Liver (tissue), 3 donors: ENCODE measurements at regions not wholly inside any gene's neighbourhood (a gene's known extent, or its start where the extent isn't known, plus 50 kb on each side); places are given as distances from the start of the nearest gene placed in this dataset.

Experiments used
- CTCF ChIP-seq: fragments of 150-350 bp; IDR thresholded peaks from 2 replicates; pipeline ENCODE4 v1.5.1; 2017; ENCODE audit warnings: improper control_type of control experiment, low read depth, low read length; ENCODE audit not compliant: missing input control
- EGR1 ChIP-seq, 2 donors: IDR thresholded peaks; 2 replicates each; pipeline ENCODE4 v1.6.1; 2016 to 2018; ENCODE audit warnings: antibody characterized with exemption in 2 of 2, low read depth in 2 of 2
- YY1 ChIP-seq: IDR thresholded peaks from 2 replicates; pipeline ENCODE4 v1.6.1; 2016; ENCODE audit warnings: antibody characterized with exemption, mild to moderate bottlenecking
- TF ChIP-seq, protein P1 (sequence below): IDR thresholded peaks from 2 replicates; pipeline ENCODE4 v1.6.1; 2016; ENCODE audit warnings: antibody characterized with exemption
- donor health status: healthy.
- donor health status: healthy.

DNA sequence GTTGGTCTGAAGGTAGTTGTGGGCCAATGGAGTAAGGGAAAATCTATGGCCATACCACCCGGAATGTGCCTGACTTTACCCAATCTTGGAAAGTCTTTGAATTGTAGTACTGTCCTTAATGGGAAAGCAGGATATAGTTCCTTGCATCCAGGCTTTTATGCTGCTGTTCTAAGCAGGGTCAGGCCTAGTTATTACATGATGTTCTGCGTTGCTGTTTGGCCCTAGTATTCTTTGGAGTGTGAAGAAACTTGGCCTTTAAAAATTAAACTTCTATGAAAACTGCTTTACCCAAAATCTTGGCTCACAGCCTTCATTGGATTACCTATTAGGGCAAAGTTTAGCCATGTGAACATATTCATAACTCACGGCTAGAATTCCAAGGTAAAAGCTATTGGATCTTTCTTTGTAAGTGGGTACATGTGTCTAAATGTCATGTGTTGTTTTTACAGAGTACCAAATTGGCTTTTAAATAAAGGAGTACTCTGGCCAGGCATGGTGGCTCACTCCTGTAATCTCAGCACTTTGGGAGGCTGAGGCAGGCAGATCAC, 211.1 kb downstream of the DTWD2 start:
- TF ChIP-seq CTCF (no peak), EGR1 (IDR thresholded peaks at IDR 0.05; ENCODE audit: low read depth in 2 of 2) (no peak), YY1 (no peak)
- TF ChIP-seq, protein P1, sequence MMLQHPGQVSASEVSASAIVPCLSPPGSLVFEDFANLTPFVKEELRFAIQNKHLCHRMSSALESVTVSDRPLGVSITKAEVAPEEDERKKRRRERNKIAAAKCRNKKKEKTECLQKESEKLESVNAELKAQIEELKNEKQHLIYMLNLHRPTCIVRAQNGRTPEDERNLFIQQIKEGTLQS: no peak
